HG03196 (cell line): ENCODE measurements at regions not wholly inside any gene's neighbourhood (a gene's known extent, or its start where the extent isn't known, plus 50 kb on each side); places are given as distances from the start of the nearest gene placed in this dataset.

ENCODE experiments used
- ATAC-seq: cut with Tn5 transposase; IDR thresholded peaks from one replicate; pipeline ENCODE4 v1.9.1; 2021; ENCODE audit not compliant: unreplicated experiment

DNA sequence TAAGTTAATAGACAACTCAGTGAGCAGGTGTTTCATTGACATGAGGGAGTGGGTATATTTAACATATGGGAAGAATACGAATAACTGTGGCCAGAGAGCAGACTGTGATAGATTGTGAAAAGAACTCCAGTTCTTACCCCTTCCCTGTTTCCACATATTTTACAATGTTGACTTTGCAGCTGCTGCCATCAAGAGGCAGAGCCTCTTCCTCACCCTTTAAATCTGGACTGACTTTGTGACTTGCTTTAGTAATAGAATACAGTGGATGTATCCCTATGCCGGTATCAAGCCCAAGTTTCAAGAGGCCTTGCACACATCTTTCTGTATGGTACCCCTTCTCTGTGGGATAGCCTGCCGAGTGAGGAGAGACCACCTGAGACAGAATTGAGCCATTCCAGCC lies 356.7 kb downstream of the ETNK1 start:
- no peak for ATAC-seq

GRCh38 chr12:22982635-22983034 lies 357.7 kb downstream of the ETNK1 start:
- ATAC-seq, result no peak

- ATAC-seq, result no peak
These were observed 362.0 kb downstream of the ETNK1 start for GRCh38 chr12:22986997-22987396.

DNA sequence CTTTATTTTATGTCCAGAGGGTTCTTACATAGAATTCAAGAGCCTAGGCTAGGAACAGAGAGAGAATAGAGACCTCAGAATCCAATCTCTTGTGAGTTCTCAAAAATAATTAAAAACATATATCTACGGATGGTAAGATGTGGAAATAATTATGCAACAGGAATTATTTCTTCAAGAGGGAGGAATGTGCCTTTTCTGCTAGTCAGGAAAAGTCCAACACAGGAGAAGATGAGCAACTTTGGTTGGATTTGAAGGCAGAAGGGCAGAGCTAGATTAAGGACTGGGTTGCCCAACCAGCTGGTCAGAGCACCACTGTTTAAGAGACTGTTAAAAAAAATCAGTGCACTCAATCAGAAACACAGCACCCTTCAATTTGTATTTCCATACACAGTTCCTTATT lies 365.5 kb downstream of the ETNK1 start:
- no peak for ATAC-seq

DNA sequence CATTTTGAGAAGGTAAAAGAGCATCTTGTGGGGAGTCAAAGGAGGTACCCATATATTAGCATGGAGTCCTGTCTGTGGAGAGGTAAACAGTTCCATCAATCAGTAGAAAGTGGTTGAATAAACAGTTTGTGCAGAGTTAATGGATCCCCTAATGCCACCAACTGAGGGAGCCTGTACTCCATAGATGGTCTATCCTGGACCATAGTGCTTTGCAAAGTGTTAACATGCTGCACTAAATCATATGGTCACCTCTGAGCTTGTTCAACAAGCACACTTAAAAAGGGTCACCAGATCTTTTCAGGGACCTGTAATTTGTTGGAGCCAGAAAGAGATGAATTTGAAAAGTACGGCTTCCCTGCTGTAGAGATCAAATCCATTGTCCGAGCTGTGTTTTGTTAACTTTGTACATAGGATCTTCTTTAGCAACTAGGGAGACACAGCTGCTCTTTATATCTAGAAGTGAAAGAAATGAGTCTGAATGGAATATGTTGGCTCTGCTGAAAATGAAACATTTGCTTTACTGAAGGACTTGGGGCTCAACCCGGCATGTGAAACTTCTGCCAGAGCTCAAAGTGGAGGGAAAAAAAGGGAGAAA lies 366.4 kb downstream of the ETNK1 start:
- ATAC-seq, result no peak

DNA sequence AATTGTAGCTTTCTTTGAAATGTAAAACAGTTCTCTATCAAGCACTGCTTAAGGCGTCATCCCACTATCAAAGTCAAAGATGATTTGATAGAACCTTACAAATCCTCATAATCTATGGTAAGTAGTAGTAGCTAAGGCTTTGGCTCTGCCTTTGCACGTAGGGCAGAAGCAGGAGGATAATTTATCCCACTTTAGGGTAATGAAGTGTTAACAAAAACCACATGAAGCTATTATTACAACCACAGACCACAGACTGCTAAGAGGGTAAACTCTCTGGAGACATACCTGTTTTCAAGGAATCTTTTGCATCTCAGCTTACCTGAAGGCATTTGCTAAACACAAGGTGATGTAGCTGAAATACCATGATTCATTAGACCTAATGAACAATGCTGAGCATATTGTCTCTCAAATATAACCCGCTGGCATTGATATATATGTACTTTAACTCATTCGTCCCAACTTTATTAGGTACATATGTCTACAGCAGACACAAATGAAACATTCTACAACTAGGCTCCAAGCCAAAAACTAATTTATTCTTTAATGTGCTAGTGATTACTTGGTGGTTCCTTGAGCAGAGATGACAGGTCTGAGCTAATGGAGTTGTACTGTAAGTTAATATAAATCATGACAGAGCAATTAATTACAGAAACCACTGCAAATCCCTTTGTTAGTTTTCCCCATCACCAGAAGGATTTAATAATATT lies 368.8 kb downstream of the ETNK1 start:
- ATAC-seq, result no peak

DNA sequence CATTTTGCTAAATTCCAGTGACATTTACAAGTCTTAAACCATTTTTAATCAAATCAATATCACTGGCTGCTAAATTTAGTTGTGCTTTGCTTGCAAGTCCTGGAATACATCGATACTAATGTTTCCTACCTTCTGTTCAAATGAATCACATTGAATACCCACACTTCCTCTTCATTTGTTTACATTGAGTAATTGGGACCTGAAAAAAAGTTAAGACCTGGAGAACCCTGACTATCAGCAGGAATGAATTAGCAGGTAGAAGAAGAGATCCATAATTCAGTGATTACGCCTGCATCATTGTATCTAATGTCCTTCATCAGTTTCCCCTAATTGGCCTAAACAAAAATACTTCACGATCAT lies 369.3 kb downstream of the ETNK1 start:
- no peak for ATAC-seq

DNA sequence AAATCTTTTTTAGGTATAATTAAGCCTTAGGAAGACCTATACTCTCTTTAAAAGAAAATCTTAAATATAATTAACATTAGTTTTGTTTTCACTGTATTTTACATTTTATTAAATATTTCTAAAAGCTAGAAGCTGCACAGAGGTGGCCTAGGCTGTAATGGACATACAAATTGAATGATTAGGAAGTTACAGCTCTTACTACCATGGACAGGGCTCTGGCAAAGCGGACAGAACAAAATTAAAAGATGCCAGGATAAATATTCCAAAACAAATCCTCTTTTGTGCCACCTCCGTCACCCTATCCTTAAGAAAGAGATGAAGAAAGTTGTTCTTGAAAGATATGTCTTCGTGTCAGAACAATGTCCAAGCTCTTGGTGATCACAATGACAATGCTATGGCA lies 376.5 kb downstream of the ETNK1 start:
- no peak for ATAC-seq

- no peak for ATAC-seq
These were observed 377.4 kb downstream of the ETNK1 start for GRCh38 chr12:23002381-23002780.

DNA sequence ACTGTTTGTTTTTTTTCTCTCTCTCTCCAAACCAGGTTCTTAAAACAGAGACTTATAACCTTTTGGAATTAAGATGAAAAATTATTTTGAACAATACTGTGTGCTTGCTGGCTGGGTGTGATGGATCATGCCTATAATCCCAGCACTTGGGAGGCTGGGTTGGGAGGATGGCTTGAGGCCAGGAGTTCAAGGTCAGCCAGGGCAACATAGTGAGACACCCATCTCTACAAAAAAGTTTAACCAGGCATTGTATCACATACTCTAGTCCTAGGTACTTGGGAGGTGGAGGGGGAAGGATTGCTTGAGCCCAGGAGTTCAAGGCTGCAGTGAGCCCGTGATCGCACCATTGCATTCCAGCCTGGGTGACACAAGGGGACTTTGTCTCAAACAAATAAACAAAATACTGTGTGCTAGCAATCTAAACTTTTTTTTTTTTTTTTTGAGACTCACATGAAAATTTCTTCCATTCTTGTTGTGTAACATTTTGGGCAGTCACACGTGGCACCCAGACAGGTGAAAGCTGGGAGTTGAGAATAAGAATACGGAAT lies 379.6 kb downstream of the ETNK1 start:
- ATAC-seq, result no peak

DNA sequence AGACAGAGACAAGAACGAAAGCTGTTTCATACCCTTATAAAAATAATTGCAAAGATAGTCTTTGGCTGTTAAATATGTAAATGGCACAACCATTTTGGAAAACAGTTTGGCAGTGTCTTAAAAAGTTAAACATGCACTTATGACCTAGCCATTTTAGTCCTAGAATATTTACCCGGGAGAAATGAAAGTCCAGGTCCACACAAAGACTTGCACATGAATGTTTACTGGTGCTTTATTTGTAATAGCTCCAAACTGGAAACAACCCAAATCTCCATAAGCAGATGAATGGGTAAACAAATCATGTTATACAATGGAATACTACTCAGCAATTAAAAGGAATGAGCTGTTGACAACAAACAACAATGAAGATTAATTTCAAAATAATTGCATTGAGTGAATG lies 380.4 kb downstream of the ETNK1 start:
- ATAC-seq, result no peak

GRCh38 chr12:23006413-23006812 lies 381.4 kb downstream of the ETNK1 start:
- ATAC-seq, result no peak

DNA sequence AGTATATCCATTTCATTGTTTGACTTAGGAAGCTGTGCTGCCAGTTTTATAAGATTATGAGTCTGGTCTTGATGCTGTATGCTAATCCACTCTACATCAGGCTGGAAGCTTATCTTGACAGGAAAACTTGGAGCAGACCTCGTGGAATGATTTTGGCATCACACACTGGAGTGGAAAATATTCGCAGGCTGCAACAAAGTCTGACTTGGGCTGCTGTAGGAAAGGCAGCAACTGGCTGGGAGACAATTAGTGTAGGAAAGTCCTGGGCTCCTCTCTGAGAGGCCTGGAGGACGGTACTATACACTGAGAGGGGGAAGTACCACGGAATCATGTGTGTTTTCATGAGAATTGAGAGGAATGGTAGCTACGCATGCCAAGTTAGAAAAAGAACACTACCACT lies 383.7 kb downstream of the ETNK1 start:
- ATAC-seq, result no peak

GRCh38 chr12:23014749-23015148 lies 389.8 kb downstream of the ETNK1 start:
- ATAC-seq, result no peak

GRCh38 chr12:23025372-23026016 lies 400.5 kb downstream of the ETNK1 start:
- ATAC-seq, result no peak

DNA sequence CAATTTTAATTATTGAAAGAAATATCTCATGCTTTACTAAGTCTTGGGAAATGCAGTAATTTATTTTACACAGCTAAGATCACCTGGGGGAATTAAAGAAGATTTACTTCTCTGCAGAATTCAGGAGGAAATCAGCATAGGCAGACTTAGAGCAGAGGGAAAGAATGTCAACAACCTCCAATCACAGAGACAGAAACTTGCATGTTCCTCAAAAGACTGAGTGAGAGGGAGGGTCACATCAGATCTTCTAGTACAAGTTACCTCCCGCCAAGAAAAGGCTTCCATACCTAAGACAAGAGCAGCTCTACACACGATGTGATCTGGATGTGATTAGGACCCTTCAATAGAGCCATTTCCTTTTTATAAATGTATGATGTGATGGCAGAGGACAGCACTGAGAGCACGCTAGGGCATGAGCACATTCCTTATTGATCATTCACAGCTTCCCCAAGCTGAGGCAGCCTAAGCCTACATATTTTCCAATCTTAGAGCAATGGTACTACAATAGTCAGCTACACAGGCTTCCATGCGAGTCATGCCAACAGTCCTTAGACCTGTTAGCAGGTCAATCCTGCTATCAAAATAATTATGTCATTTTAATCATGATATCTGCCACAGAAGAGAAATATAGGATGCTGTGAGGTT lies 403.3 kb downstream of the ETNK1 start:
- no peak for ATAC-seq

GRCh38 chr12:23029185-23029584 lies 404.2 kb downstream of the ETNK1 start:
- ATAC-seq, result no peak

DNA sequence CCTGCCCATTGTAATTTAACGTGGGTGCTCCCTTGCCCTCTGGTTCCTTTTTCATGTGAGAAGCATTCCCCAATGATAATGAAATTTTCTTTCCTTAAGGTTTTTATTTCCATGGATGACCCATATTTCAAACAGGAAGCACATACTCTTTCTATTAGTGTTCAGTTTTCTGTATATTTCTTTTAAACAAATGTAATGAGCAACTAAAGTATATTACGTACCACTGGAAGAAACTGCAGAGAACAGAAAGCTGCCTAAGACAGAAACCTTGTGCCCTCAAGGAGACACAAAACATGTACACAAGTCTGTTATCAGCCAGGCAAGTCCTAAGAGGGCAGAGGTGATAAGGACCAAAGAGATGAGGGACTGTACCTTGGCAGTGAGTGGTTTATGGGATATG lies 414.9 kb downstream of the ETNK1 start:
- no peak for ATAC-seq

DNA sequence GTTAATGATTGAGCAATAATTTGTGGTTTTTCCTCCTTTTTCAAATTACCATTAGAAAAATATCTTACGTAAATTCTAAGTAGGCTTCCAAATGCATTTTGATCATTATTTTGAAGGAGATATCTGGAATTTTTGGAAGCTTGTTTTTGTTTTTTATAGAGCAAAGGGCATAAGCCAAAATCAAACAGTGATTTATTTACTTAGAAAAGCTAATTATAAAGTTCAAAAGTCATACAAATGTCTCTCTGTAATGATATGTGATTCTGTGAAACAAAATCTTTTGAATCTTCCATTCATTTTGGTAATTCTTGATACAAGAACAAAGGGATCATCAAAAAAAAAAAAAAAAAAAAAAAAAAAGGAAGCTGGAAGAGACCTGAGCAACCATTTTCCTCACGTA lies 416.8 kb downstream of the ETNK1 start:
- no peak for ATAC-seq

DNA sequence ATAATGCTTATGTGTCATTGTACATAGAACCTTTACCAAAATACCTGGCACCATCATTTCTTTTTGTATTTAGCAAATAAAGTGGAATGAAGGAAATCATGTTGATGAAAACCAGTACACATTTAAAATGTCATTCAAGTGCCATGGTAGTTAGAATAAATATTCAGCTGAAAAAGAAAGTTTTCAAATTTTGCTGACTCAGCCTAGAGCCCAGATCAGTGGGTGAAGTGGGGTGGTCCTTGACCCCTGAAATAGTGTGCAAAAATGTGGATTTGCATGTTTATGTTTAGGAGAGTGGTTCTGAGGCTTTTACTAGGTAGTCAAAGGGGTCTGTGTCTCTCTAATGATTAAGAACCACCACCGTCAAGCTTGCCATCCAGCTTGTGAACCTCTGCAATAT lies 418.7 kb downstream of the ETNK1 start:
- no peak for ATAC-seq

GRCh38 chr12:23049180-23049579 lies 424.2 kb downstream of the ETNK1 start:
- ATAC-seq, result no peak

GRCh38 chr12:23055004-23055403 lies 430.0 kb downstream of the ETNK1 start:
- ATAC-seq, result no peak
